Nephron progenitor cell (in vitro differentiated cells): ENCODE measurements at regions not wholly inside any gene's neighbourhood (a gene's known extent, or its start where the extent isn't known, plus 50 kb on each side); places are given as distances from the start of the nearest gene placed in this dataset.

Source experiments
- DNase-seq: peaks from one replicate; pipeline ENCODE4 v3.0.0; 2021
- H3K27ac Mint-ChIP-seq: 2 replicates; pipeline ENCODE4 v1.8.0; 2021; ENCODE audit warnings: mild to moderate bottlenecking, moderate library complexity, mixed read lengths
- H3K27me3 Mint-ChIP-seq: 2 replicates; pipeline ENCODE4 v1.8.0; 2021; ENCODE audit warnings: mild to moderate bottlenecking, low read depth, mixed read lengths; ENCODE audit not compliant: poor library complexity
- H3K36me3 Mint-ChIP-seq: 2 replicates; pipeline ENCODE4 v1.8.0; 2021; ENCODE audit warnings: low read depth, mixed read lengths
- H3K4me1 Mint-ChIP-seq: 2 replicates; pipeline ENCODE4 v1.8.0; 2021; ENCODE audit warnings: mixed read lengths
- H3K4me3 Mint-ChIP-seq: 2 replicates; pipeline ENCODE4 v1.8.0; 2021; ENCODE audit warnings: mild to moderate bottlenecking, moderate library complexity, mixed read lengths
- H3K9me3 Mint-ChIP-seq: 2 replicates; pipeline ENCODE4 v1.8.0; 2021; ENCODE audit warnings: mild to moderate bottlenecking, moderate library complexity, mixed read lengths
- CTCF ChIP-seq: fragments of 200-600 bp; sonication (generic); IDR thresholded peaks from 2 replicates; pipeline ENCODE4 v1.5.0; 2021; ENCODE audit warnings: antibody characterized with exemption

GRCh38 chr15:95860406-95860805, 470.1 kb upstream of the NR2F2 start:
- Mint-ChIP-seq H3K36me3 (no peaks in the 10 kb centered on the region), H3K27me3 (peaks cover 7% of the 10 kb centered on the region), H3K4me1 (peaks cover 28% of the 10 kb centered on the region), H3K9me3 (peaks cover 7% of the 10 kb centered on the region), H3K27ac (no peak overlapping the region), H3K4me3 (no peak overlapping the region)
- no peak for DNase-seq
- no peak for TF ChIP-seq CTCF

GRCh38 chr15:95864467-95864886, 466.0 kb upstream of the NR2F2 start:
- TF ChIP-seq CTCF: no peak
- Mint-ChIP-seq H3K27me3 (peaks cover 7% of the 10 kb centered on the region), H3K9me3 (peaks cover 3% of the 10 kb centered on the region), H3K4me3 (no peak overlapping the region), H3K27ac (peak overlapping the region; percentile 84), H3K36me3 (no peaks in the 10 kb centered on the region), H3K4me1 (peaks cover 34% of the 10 kb centered on the region)
- no peak for DNase-seq

GRCh38 chr15:95865330-95865739, 465.2 kb upstream of the NR2F2 start:
- Mint-ChIP-seq H3K4me3 (no peak overlapping the region), H3K9me3 (no peaks in the 10 kb centered on the region), H3K27ac (no peak overlapping the region), H3K27me3 (peaks cover 7% of the 10 kb centered on the region), H3K4me1 (peaks cover 43% of the 10 kb centered on the region), H3K36me3 (no peaks in the 10 kb centered on the region)
- TF ChIP-seq CTCF: no peak
- no peak for DNase-seq

GRCh38 chr15:95866711-95867440, 463.6 kb upstream of the NR2F2 start:
- H3K4me1 Mint-ChIP-seq: peaks cover 50% of the 10 kb centered on the region
- no peak overlapping the region for H3K27ac Mint-ChIP-seq
- H3K9me3 Mint-ChIP-seq: no peaks in the 10 kb centered on the region
- no peak overlapping the region for H3K4me3 Mint-ChIP-seq
- TF ChIP-seq CTCF: no peak
- H3K27me3 Mint-ChIP-seq: peaks cover 9% of the 10 kb centered on the region
- DNase-seq: no peak
- H3K36me3 Mint-ChIP-seq: no peaks in the 10 kb centered on the region

- Mint-ChIP-seq H3K4me3 (peak overlapping the region; percentile 39), H3K4me1 (peaks cover 48% of the 10 kb centered on the region), H3K27me3 (peaks cover 6% of the 10 kb centered on the region), H3K9me3 (no peaks in the 10 kb centered on the region), H3K36me3 (no peaks in the 10 kb centered on the region), H3K27ac (peak overlapping the region; percentile 63)
- no peak for TF ChIP-seq CTCF
- DNase-seq: no peak
Measured at GRCh38 chr15:95868450-95868849, 462.1 kb upstream of the NR2F2 start.

GRCh38 chr15:95868970-95869369, 461.5 kb upstream of the NR2F2 start:
- Mint-ChIP-seq H3K27ac (peak overlapping the region; percentile 63), H3K4me3 (peak overlapping the region; percentile 39)

More at GRCh38 chr15:95868970-95869369, 461.5 kb upstream of the NR2F2 start:
- Mint-ChIP-seq H3K27me3 (peaks cover 6% of the 10 kb centered on the region), H3K9me3 (no peaks in the 10 kb centered on the region), H3K4me1 (peaks cover 54% of the 10 kb centered on the region), H3K36me3 (no peaks in the 10 kb centered on the region)
- DNase-seq: no peak
- no peak for TF ChIP-seq CTCF
